ENCODE measurements at regions not wholly inside any gene's neighbourhood (a gene's known extent, or its start where the extent isn't known, plus 50 kb on each side); places are given as distances from the start of the nearest gene placed in this dataset.
A peak's percentile ranks its signal among the peaks of the same experiment; 100 is the strongest.

GRCh38 chr2:234422981-234423431, 73.9 kb downstream of the ARL4C start:
- Mint-ChIP-seq H3K4me1 (peaks cover 77% of the 10 kb centered on the region), H3K36me3 (peaks cover 10% of the 10 kb centered on the region), H3K9me3 (ENCODE audit: low read depth) (peaks cover 8% of the 10 kb centered on the region), H3K4me3 (peak overlapping the region; percentile 55), H3K27me3 (no peaks in the 10 kb centered on the region), H3K27ac (peak overlapping the region; percentile 97)
- DNase-seq = peak; percentile 84
- peak; percentile 70 for ATAC-seq
- CTCF ChIA-PET = interaction anchor here (0.6 to 2.8 kb wide), 14 partner anchors 10 to 139 kb away, joined by 3 to 12 read pairs (median 4); partner anchors contain the start of gene ARL4C

- H3K27ac Mint-ChIP-seq = peak overlapping the region; percentile 97
- no peak for DNase-seq
- H3K36me3 Mint-ChIP-seq = peaks cover 8% of the 10 kb centered on the region
- H3K27me3 Mint-ChIP-seq = no peaks in the 10 kb centered on the region
- H3K4me1 Mint-ChIP-seq = peaks cover 70% of the 10 kb centered on the region
- ATAC-seq = no peak
- peaks cover 9% of the 10 kb centered on the region for H3K9me3 Mint-ChIP-seq (ENCODE audit: low read depth)
- peak overlapping the region; percentile 55 for H3K4me3 Mint-ChIP-seq
- CTCF ChIA-PET = interaction anchor here (0.6 to 2.8 kb wide), 14 partner anchors 10 to 138 kb away, joined by 3 to 12 read pairs (median 4); partner anchors contain the start of gene ARL4C
Measured at GRCh38 chr2:234422273-234422732, 74.6 kb downstream of the ARL4C start.

GRCh38 chr2:234420408-234420807, 76.5 kb downstream of the ARL4C start:
- Mint-ChIP-seq H3K27me3 (no peaks in the 10 kb centered on the region), H3K27ac (peak overlapping the region; percentile 51), H3K9me3 (ENCODE audit: low read depth) (peaks cover 9% of the 10 kb centered on the region), H3K4me3 (no peak overlapping the region), H3K36me3 (peaks cover 13% of the 10 kb centered on the region), H3K4me1 (peaks cover 58% of the 10 kb centered on the region)
- CTCF ChIA-PET = interaction anchor here (0.5 to 2.0 kb wide), 7 partner anchors 10 to 129 kb away, joined by 3 to 5 read pairs (median 3); no protein-coding TSS in a partner anchor
- ATAC-seq = no peak
- DNase-seq = peak; percentile 51

GRCh38 chr2:234419726-234420125, 77.2 kb downstream of the ARL4C start:
- no peak overlapping the region for H3K4me3 Mint-ChIP-seq
- CTCF ChIA-PET = interaction anchor here (0.9 to 2.0 kb wide), 3 partner anchors 13 to 69 kb away, joined by 3 to 5 read pairs (median 4); no protein-coding TSS in a partner anchor
- no peaks in the 10 kb centered on the region for H3K27me3 Mint-ChIP-seq
- ATAC-seq (no peak), DNase-seq (no peak)
- peaks cover 9% of the 10 kb centered on the region for H3K9me3 Mint-ChIP-seq (ENCODE audit: low read depth)
- peaks cover 55% of the 10 kb centered on the region for H3K4me1 Mint-ChIP-seq
- peaks cover 15% of the 10 kb centered on the region for H3K36me3 Mint-ChIP-seq
- no peak overlapping the region for H3K27ac Mint-ChIP-seq

- Mint-ChIP-seq H3K27ac (no peak overlapping the region), H3K36me3 (peaks cover 16% of the 10 kb centered on the region), H3K4me3 (no peak overlapping the region), H3K9me3 (ENCODE audit: low read depth) (peaks cover 11% of the 10 kb centered on the region), H3K4me1 (peaks cover 24% of the 10 kb centered on the region), H3K27me3 (no peaks in the 10 kb centered on the region)
- ATAC-seq = no peak
- CTCF ChIA-PET = interaction anchor here (0.9 kb wide), 1 partner anchor 9 kb away, joined by 3 read pairs; no protein-coding TSS in a partner anchor
- no peak for DNase-seq
Measured at GRCh38 chr2:234415706-234416105, 81.2 kb downstream of the ARL4C start.

GRCh38 chr2:234414596-234414995, 82.3 kb downstream of the ARL4C start:
- H3K27me3 Mint-ChIP-seq = no peaks in the 10 kb centered on the region
- DNase-seq = no peak
- H3K27ac Mint-ChIP-seq = peak overlapping the region; percentile 37
- peaks cover 16% of the 10 kb centered on the region for H3K36me3 Mint-ChIP-seq
- H3K4me1 Mint-ChIP-seq = peaks cover 17% of the 10 kb centered on the region
- ATAC-seq = no peak
- CTCF ChIA-PET = interaction anchor here (0.9 kb wide), 1 partner anchor 10 kb away, joined by 3 read pairs; no protein-coding TSS in a partner anchor
- peaks cover 11% of the 10 kb centered on the region for H3K9me3 Mint-ChIP-seq (ENCODE audit: low read depth)
- H3K4me3 Mint-ChIP-seq = no peak overlapping the region

- Mint-ChIP-seq H3K4me1 (peaks cover 18% of the 10 kb centered on the region), H3K9me3 (ENCODE audit: low read depth) (peaks cover 2% of the 10 kb centered on the region), H3K36me3 (peaks cover 11% of the 10 kb centered on the region), H3K27ac (no peak overlapping the region), H3K27me3 (no peaks in the 10 kb centered on the region), H3K4me3 (no peak overlapping the region)
- ATAC-seq (no peak), DNase-seq (no peak)
- CTCF ChIA-PET = interaction anchor here (1.0 to 3.0 kb wide), 4 partner anchors 9 to 277 kb away, joined by 4 to 12 read pairs (median 8); no protein-coding TSS in a partner anchor
Measured at GRCh38 chr2:234412726-234413125, 84.2 kb downstream of the ARL4C start.

- peaks cover 2% of the 10 kb centered on the region for H3K9me3 Mint-ChIP-seq (ENCODE audit: low read depth)
- peaks cover 9% of the 10 kb centered on the region for H3K36me3 Mint-ChIP-seq
- H3K4me3 Mint-ChIP-seq = no peak overlapping the region
- ATAC-seq (no peak), DNase-seq (no peak)
- H3K27me3 Mint-ChIP-seq = no peaks in the 10 kb centered on the region
- H3K27ac Mint-ChIP-seq = no peak overlapping the region
- peaks cover 18% of the 10 kb centered on the region for H3K4me1 Mint-ChIP-seq
- CTCF ChIA-PET = interaction anchor here (0.9 to 3.0 kb wide), 7 partner anchors 8 to 276 kb away, joined by 3 to 12 read pairs (median 4); no protein-coding TSS in a partner anchor
Measured at GRCh38 chr2:234411793-234412192, 85.1 kb downstream of the ARL4C start.

- CTCF ChIA-PET = interaction anchor here (1.0 kb wide), 1 partner anchor 12 kb away, joined by 3 read pairs; no protein-coding TSS in a partner anchor
- no peak overlapping the region for H3K27ac Mint-ChIP-seq
- no peak overlapping the region for H3K4me3 Mint-ChIP-seq
- no peaks in the 10 kb centered on the region for H3K27me3 Mint-ChIP-seq
- DNase-seq (no peak), ATAC-seq (no peak)
- peaks cover 21% of the 10 kb centered on the region for H3K4me1 Mint-ChIP-seq
- peaks cover 2% of the 10 kb centered on the region for H3K9me3 Mint-ChIP-seq (ENCODE audit: low read depth)
- peaks cover 6% of the 10 kb centered on the region for H3K36me3 Mint-ChIP-seq
Measured at GRCh38 chr2:234410526-234410925, 86.4 kb downstream of the ARL4C start.

- CTCF ChIA-PET = no interaction called here
- DNase-seq = no peak
- peaks cover 2% of the 10 kb centered on the region for H3K9me3 Mint-ChIP-seq (ENCODE audit: low read depth)
- no peak overlapping the region for H3K4me3 Mint-ChIP-seq
- no peaks in the 10 kb centered on the region for H3K27me3 Mint-ChIP-seq
- no peak for ATAC-seq
- H3K4me1 Mint-ChIP-seq = peaks cover 23% of the 10 kb centered on the region
- H3K36me3 Mint-ChIP-seq = peaks cover 3% of the 10 kb centered on the region
- no peak overlapping the region for H3K27ac Mint-ChIP-seq
Measured at GRCh38 chr2:234409590-234409989, 87.3 kb downstream of the ARL4C start.

- H3K4me3 Mint-ChIP-seq = no peak overlapping the region
- no peaks in the 10 kb centered on the region for H3K27me3 Mint-ChIP-seq
- H3K9me3 Mint-ChIP-seq (ENCODE audit: low read depth) = no peaks in the 10 kb centered on the region
- DNase-seq (no peak), ATAC-seq (no peak)
- peaks cover 48% of the 10 kb centered on the region for H3K4me1 Mint-ChIP-seq
- CTCF ChIA-PET = interaction anchor here (0.7 to 1.8 kb wide), 5 partner anchors 11 to 270 kb away, joined by 3 to 5 read pairs (median 3); no protein-coding TSS in a partner anchor
- H3K36me3 Mint-ChIP-seq = peaks cover 1% of the 10 kb centered on the region
- no peak overlapping the region for H3K27ac Mint-ChIP-seq
Measured at GRCh38 chr2:234406085-234406484, 90.8 kb downstream of the ARL4C start.

- peaks cover 52% of the 10 kb centered on the region for H3K4me1 Mint-ChIP-seq
- CTCF ChIA-PET = interaction anchor here (0.6 to 1.0 kb wide), 2 partner anchors 17 kb away, joined by 3 read pairs; no protein-coding TSS in a partner anchor
- H3K27me3 Mint-ChIP-seq = no peaks in the 10 kb centered on the region
- no peak overlapping the region for H3K27ac Mint-ChIP-seq
- DNase-seq (no peak), ATAC-seq (no peak)
- no peaks in the 10 kb centered on the region for H3K9me3 Mint-ChIP-seq (ENCODE audit: low read depth)
- H3K36me3 Mint-ChIP-seq = peaks cover 6% of the 10 kb centered on the region
- no peak overlapping the region for H3K4me3 Mint-ChIP-seq
Measured at GRCh38 chr2:234405462-234405861, 91.4 kb downstream of the ARL4C start.

GRCh38 chr2:234404957-234405356, 91.9 kb downstream of the ARL4C start:
- H3K27ac Mint-ChIP-seq = no peak overlapping the region
- no peak for ATAC-seq
- no peak for DNase-seq
- no peak overlapping the region for H3K4me3 Mint-ChIP-seq
- H3K27me3 Mint-ChIP-seq = no peaks in the 10 kb centered on the region
- CTCF ChIA-PET = interaction anchor here (0.6 to 2.0 kb wide), 2 partner anchors 7 to 18 kb away, joined by 3 to 11 read pairs; no protein-coding TSS in a partner anchor
- peaks cover 57% of the 10 kb centered on the region for H3K4me1 Mint-ChIP-seq
- peaks cover 8% of the 10 kb centered on the region for H3K36me3 Mint-ChIP-seq
- no peaks in the 10 kb centered on the region for H3K9me3 Mint-ChIP-seq (ENCODE audit: low read depth)

- H3K4me3 Mint-ChIP-seq = no peak overlapping the region
- H3K36me3 Mint-ChIP-seq = peaks cover 12% of the 10 kb centered on the region
- no peak for DNase-seq
- H3K9me3 Mint-ChIP-seq (ENCODE audit: low read depth) = no peaks in the 10 kb centered on the region
- ATAC-seq = no peak
- H3K27me3 Mint-ChIP-seq = no peaks in the 10 kb centered on the region
- peaks cover 67% of the 10 kb centered on the region for H3K4me1 Mint-ChIP-seq
- H3K27ac Mint-ChIP-seq = no peak overlapping the region
- CTCF ChIA-PET = interaction anchor here (1.2 to 2.0 kb wide), 3 partner anchors 9 to 48 kb away, joined by 3 to 11 read pairs (median 3); no protein-coding TSS in a partner anchor
Measured at GRCh38 chr2:234403751-234404150, 93.1 kb downstream of the ARL4C start.
